GM21576 (cell line): ENCODE measurements at regions not wholly inside any gene's neighbourhood (a gene's known extent, or its start where the extent isn't known, plus 50 kb on each side); places are given as distances from the start of the nearest gene placed in this dataset.
"Not testable (repeated sequence)": the region's sequence is repeated elsewhere in the genome, so short reads cannot be mapped to it uniquely, and the experiment has no call there.

Experiments
- ATAC-seq: cut with Tn5 transposase; IDR thresholded peaks from one replicate; pipeline ENCODE4 v1.9.1; 2021; ENCODE audit warnings: mild to moderate bottlenecking, moderate library complexity; ENCODE audit not compliant: unreplicated experiment

DNA sequence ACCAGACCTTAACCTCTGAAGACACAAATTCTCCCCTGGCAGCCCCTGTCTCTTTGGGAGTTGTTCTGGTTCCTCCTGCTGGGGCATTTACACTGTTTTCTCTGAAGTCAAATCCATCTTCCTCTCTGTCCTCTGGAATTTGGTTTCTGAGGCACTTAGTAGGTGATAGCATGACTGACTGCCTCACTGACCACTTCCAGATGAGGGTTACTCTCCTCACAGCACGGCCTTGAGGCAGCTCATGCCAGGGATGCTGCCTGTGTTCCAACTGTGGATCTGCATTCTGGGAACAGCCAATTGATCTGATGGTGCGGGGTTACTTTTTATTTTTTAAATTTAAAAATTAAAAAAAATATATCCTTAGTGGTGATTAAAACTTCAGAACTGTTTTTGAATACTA, 140.9 kb upstream of the ROPN1 start:
- no peak for ATAC-seq

DNA sequence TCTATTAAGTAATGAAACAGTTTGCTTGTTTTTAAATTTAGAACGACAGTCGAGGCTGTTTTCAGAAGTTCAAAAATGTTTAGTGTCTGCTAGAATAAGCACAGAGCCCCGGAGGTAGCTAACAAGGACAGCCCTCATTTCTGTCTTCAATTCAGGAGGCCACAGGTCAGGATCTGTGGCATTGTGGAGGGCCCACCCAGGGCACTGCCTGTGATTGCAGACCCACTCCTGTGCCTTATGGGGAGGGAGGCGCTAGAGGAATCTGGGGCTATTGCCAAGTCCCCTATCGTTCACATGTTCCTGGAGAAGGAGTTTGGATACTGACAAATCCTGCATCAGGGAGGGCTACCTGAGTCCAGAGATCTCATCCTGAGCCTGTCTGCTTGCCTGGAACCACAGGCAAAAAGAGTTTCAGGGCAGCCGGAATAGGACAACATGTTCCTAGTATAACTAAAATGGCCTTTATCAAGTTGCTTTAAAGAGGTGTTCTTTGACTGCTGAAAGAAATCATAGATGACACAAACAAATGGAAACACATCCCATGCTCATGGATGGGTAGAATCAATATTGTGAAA, 141.5 kb upstream of the ROPN1 start:
- no peak for ATAC-seq

DNA sequence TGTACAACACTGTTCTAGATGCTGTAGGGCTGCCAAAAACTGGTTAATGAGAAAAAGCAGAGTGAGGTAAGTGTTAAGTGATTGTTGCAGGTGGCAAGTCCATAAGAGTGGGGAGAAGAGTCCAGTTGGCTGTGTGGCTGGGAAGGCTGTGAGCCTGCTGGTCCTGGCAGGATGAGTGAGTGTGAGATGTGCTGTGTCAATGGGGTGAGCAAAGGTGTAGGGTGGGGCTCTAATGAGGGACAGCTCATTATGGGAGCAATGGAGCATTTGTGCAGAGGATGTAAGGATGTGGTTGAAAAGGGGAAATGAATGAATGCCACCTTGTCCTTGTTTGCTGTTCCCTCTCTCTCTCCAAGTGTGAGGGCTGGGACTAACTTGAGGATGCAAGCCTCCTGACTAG, 145.3 kb upstream of the ROPN1 start:
- no peak for ATAC-seq

DNA sequence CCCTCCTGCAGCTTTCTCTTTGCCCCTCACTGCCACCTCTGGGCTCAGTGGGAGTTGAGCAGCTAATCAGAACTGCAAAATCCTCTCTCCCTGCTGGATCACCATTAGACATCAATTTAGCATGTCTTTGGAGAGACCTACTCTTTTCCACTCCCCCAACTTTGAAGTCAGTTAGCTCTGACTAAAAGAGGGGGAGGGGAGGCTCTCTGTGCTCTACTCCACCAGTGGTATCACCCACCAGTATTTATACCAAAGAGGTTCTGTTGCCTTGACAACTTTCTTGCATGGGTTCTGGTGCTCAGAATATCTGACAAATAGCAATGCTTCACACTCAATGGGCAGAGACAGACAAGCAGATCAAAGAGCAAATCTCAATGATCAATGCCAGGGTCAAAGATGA, 146.2 kb upstream of the ROPN1 start:
- ATAC-seq, result no peak

DNA sequence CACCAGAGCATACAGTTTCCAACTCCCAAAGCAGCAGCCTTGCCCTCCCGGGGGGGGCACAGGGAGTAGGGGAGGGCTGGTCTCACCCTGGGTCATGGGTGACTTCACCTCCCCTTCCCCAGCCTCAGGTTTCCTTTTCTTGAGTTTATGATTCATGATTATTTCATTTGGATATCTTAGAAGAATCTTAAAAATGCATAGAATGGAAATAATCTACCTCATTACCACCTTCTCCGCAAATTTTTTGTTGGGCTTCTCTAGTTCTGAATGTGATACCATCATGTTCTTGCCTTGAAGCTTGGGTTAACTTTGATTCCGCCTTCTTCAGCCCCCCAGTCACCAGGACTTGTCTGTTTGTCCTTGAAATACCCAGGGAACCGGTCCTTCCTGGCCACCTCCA, 148.8 kb upstream of the ROPN1 start:
- no peak for ATAC-seq

DNA sequence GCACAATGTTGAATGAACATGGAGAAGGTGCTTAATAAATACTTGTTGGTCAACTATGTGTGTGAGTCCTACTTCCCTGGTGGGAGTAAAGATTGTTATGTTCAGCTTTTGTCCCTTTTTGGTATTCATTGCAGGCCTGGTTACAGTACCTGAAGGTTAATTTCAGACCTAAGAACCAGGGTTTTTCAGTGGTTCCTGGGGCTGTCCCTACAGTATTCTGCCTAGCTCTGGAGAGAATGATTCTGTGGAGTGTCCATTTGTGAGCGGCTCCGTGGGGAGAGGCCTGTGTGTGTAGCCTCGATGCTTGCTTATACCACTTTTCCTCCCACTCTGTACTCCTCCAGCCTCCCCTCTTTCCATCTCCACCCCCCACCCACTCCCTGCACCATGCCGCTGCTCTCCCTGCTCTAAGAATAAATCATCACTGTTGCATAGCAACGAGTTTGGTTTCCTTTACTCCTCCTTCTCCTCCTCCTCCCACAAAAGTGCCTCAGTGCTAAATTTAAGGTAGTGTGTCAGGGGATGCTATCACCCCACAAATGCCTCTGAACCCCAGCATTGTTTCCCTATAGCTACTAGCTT, 150.6 kb upstream of the ROPN1 start:
- ATAC-seq, result no peak

DNA sequence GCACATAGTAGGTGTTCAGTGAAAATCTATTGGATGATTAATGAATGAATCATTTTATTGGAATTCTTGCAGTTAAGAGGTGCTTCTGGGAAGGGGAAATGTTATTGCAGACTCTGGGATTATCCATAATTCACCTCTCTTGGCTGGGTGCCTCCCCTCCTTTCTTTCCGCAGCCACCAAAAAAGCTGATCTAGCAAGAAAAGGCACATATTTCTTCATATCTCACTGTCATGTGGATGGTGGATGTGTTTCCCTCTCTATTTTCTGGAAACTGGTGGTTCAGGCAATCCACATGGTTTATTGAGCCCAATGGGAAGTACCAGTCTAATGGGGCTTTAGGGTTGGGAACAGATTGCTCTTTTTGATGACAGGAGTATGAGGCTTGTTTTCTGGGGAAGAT, 151.1 kb upstream of the ROPN1 start:
- no peak for ATAC-seq

DNA sequence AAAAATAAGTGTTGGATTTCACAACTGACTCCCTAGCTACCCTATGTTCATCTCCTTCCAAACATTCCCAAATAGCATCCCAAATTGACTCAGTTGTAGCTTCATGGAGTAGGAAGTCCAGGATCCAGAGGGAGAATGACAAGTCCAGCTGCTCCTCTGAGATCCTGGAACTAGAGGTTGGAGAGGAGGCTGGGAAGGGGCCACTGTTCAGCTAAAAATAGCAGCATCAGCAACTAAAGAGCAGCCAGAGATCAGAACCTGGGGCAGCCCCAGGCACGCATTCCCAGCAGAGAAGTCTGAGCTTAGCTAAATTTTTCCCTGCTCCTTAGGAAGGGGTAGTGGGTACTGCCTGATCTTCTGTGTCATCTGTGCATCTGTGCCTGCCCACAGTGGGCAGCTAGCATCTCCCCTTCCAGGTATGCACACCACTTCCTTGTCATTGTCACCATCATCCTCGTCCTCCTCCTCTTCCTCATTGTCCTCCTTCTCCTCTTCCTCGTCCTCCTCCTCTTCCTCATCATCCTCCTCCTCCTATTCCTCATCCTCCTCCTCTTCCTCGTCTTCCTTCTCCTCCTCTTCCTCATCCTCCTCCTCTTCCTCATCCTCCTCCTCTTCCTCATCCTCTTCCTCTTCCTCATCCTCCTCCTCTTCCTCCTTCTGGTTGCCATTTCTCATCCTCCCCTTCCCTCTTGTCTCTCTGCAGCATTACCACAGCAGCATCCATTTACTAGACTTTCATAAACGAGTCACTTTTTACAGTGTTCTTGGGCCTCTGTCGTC, 152.3 kb upstream of the ROPN1 start:
- no peak for ATAC-seq

DNA sequence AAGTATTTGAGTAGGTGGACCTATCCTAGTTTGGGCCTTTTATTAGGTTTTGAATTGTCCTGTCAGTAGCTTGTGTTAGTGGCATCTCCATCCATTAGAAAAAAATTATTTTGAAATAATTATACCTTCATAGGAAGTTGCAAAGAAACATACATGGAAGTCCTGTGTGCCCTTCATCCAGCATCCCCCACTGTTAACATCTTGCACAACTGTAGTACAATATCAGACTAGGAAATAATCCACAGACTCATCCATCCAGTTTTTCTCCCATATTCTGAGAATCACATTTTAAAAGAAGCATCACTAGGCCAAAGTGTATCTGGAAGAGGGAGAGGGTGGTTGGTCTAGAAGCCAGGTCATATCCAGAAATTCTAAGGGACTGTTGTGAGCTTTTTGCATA, 155.5 kb upstream of the ROPN1 start:
- ATAC-seq, result no peak

DNA sequence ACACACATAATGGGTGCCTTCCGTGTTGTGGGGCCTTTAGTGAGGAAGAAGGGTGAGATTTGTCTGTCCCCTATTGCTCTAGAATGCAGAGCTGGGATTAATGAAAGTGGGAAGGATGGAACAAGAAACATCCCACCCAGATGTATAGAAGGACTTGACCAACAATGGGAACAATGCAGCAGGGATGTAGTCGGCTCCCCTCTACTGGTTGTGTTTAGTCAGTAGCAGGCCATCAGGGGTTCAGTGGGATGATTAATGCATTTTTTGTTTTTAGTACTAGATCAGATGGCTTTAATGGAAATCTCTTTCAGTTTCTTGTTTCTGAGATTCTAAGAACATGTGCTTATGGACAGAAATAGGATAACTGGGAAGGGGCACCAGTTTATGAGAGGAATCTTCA, 156.0 kb upstream of the ROPN1 start:
- ATAC-seq, result no peak

DNA sequence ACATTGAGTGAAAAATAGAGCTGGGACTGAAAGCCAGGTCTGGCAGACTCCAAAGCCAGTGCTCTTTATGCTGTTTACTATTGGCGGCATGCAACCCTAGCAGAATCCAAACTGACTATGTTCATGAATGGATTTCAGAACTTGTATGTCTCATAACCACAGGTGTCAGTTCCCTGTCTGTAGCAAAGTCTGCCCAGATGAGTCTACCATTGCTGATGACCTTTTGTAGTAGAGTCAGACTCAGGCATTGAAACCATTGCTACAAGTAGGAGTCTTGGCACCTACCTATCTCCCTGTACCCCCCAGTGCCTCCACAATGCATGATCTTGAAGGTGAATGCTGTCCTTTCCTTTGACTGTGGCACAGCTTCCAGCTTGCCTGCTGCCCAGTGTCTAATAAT, 157.2 kb upstream of the ROPN1 start:
- no peak for ATAC-seq

DNA sequence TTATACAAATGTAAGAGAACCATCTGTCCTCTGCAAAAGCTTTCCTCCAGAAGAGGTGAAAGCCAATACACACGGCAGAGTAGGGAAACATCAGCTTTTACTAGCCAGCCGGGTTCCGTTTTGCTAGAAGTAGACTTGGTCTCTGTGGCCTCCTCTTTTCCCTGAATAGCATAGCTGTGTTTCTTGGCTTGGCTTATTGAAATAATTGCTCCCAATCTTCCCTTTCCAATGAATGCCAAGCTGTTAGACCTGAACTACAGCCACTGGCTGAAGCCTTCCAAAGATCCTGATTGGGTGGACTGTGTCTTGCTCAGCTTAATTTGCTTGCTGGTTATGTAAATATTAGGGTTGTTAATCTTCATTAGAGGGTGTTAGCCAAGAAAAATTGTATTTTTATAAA, 157.8 kb upstream of the ROPN1 start:
- ATAC-seq, result no peak

DNA sequence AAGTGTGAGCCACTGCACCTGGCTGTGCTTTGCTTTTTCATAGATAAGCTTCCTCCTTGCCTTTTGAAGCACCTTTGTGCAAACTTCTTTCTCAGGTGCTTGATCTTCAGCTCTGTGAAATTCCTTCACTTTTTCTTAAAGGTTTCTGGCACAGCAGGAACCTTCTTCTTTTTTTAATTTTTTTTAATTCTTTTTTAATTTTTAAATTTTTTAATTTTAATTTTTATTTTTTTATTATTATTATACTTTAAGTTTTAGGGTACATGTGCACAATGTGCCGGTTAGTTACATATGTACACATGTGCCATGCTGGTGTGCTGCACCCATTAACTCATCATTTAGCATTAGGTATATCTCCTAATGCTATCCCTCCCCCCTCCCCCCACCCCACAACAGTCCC, 161.0 kb upstream of the ROPN1 start:
- not testable (repeated sequence) for ATAC-seq

DNA sequence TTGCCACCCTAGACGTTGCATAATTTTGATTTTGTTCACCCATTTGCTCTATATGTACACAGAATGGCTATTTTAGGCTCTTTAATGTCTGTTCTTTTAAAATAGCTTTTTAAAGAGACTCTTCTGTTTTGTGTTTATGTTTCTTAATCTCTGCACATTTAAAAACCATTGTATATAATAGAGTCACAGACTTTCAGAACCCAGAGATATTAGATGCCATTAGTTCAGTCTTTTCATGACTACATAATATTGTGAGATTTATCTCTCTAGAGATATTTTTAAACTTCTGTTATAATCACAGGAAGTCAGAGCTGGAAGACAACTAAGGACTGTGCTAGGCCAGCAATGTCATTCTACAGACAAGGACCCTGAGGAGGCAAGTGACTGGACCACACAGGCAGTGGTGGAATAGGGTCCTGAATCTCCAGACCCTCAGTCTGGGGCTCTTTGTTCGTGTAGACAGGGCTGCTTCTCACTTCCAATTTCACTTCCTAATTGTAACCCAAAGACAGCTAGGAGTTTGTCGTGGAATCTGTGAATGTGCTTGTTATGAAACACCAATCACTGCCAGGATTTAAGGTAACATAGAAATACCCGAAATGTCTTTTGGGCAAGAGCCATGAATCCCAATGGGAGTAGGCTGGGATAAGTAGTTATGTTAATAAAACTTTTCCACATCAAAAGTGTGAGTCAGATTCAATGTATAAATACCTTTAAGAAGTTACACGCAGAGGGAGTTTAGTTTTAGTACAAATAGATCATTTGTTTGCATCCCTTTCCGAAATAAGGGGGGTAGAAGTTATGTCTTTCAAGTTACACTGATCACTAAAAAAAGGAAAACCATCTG, 165.2 kb upstream of the ROPN1 start:
- no peak for ATAC-seq

DNA sequence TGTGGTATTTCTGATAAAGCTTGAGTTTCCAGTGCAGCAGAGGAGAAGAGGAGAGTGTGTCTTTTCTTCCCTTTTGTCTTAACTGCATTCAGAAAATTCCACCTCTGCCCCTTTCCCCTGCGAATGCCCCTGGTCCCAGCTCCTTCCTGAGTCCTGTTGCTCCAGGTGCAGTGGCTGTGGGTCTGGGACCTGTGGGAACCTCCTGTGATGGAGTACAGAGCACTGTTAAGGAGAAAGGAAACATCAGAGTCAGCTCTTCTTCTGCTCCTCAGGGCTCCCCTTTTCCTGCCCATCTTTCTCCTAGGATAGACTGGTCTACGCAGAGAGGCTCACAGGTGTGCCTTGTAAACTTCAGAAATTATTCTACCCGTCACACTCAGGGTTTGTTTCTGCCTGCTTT, 165.8 kb upstream of the ROPN1 start:
- ATAC-seq, result no peak

DNA sequence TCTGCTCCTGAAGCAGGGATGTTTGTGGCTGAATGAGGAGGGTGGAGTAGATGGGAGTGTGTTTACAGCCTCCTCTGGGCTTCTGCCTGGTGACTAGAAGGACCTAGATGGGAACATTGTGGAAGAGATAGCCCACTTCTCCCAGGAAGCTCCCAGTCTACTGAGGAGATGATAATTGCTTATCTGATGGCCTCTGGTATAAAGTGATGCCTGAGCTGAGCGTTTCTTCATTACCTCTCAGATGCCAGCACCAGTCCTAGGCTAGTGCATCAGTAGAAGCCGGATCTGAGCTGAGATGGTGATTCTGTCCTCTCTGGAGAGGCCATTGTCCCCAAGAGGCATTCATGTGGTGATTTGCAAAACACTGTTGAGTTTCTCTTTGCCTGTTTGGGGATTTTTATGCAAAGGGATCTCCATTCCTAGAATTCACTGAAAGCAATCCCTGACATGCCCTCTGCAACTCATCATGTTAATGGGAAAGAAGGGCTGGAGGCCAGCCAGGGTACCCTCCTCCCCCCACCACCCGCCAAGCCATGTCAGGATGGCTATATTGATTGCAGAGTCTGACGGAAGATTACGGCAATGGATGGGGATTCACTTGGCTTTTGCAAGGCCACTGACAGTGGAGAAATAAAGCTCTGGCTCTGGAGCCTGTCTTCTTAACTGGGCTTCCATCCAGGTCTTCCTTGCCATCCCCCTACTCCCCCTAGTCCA, 166.4 kb upstream of the ROPN1 start:
- no peak for ATAC-seq

DNA sequence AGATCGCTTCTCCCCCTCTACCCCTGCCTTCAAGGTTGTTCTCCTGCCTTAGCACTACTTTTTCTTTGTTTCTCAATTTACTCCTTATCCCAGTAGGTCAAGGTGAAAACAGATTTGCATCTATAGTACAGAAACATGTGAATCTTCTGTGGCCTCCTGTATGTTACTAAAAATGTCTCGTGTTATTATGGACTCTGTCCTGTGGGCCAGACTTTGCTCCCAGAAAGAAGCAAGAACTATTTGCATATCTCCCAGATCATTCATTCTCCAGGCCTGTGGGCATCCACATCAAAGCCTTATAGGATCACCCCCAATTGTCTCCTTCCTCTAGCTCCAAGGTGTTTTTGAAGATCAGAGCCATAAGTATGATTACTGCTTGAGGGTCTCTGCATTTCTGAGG, 169.5 kb upstream of the ROPN1 start:
- ATAC-seq, result no peak

DNA sequence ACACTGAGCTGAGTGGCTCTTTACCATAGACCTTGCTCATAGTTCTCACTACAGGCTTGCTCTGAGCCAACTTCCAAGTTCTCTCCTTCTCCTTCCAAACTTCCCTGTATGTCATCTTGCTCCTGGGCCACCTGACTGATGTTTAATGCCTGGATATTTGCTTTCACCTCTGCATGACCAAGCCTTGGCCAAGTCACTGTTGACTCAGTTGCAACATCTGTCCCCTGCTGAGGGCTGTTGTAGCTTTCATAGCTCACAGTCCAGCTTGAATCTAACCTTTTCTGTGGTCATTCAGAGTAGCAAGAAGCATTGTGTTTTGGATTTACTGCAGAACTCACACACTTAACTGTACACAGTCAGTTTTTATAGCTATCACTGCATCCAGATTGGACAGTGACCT, 171.8 kb upstream of the ROPN1 start:
- no peak for ATAC-seq

DNA sequence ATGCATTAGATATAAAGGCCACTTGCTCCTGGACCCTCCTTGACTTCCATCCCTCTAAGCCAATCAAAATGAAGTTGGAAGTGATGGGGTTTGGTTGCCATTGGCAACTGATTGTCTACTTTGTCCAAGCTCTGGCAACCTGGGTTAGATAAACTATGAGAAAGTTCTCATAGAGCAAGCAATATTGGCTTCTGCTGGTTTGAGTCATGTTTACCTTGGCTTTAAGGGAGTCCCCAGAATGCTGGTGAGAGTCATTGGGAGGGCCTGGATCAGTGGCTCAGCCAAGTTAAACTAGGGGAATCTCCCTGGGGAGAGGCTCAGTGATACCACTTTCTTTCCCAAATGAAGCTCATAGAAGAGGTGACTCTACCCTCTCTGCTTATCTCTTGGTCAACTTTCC, 176.3 kb upstream of the ROPN1 start:
- no peak for ATAC-seq

DNA sequence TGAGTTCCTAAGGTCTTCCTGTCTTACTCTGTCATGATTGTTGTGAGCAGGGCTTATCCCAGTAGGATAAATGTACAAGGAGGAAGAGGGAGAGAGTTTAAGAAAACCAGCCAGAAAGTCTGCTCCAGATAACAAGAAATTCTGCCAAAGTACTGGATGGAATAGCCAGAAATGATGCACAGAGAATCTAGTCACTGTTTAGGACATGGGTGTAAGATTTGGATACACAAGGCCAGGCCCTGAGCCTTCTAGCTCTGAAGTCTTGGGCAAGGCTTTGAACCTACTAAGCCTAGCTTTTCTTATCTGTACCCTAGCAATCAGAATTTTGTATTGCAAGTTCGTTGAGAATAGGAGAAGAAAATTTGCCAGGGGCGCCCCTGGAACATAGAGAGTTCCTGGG, 180.4 kb upstream of the ROPN1 start:
- ATAC-seq, result no peak

DNA sequence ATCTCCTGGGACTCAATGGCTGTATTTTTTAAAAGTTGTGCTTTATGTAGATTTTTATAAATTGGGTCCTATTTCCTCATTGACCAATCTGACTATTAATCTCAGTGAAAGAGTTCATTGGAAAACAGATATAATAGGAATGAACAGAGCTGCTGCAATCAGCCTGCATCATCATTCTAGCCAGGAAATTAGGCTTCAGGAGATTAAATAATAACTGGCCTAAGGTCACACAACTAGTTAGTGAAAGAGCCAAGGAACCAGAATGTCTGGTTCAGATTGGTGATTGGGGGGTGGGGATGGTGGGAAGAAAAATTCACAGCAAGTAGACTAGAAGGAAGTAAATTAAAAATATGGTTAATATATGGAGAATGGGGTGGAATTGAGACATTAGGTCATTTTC, 180.9 kb upstream of the ROPN1 start:
- ATAC-seq, result no peak
